IMR-90 (cell line): ENCODE measurements at regions not wholly inside any gene's neighbourhood (a gene's known extent, or its start where the extent isn't known, plus 50 kb on each side); places are given as distances from the start of the nearest gene placed in this dataset.

Experiments used
- ATAC-seq: fragments of 200-7000 bp; cut with Tn5 transposase; 2 replicates; pipeline ENCODE4 v1.9.1; 2020; ENCODE audit warnings: low read depth, mild to moderate bottlenecking, moderate library complexity
- BruUV-seq: library from RNA; stranded (reverse); fragments of 400-500 nt; replicated peaks from 2 replicates; lab custom pipeline; 2021; lab: Mats Ljungman, UMichigan
- CTCF ChIA-PET: fragments of 300-600 bp; formaldehyde crosslinking; extraction: SDS; loops from one replicate; lab custom pipeline; 2021; ENCODE audit warnings: antibody characterized with exemption; lab: Yijun Ruan, JAX
- POLR2A ChIA-PET: fragments of 300-600 bp; sonication (Branson Sonifier 250); formaldehyde crosslinking; loops from one replicate; lab custom pipeline; 2022; ENCODE audit warnings: antibody characterized with exemption; ENCODE audit not compliant: unreplicated experiment; lab: Charles Lee
- DNase-seq: peaks from one replicate; pipeline ENCODE4 v3.0.0; 2013
- H2AFZ ChIP-seq: replicated peaks from 2 replicates; pipeline ENCODE3; 2013; ENCODE audit warnings: low read length, mild to moderate bottlenecking; ENCODE audit not compliant: poor library complexity
- H2AK5ac ChIP-seq: 2 replicates; pipeline ENCODE4 v1.6.1; 2013; ENCODE audit warnings: low read depth, low read length, inconsistent platforms
- H2AK9ac ChIP-seq: replicated peaks from 2 replicates; pipeline ENCODE3; 2013; ENCODE audit warnings: mild to moderate bottlenecking, low read depth, low read length, moderate library complexity; ENCODE audit not compliant: poor library complexity
- H2BK120ac ChIP-seq: 2 replicates; pipeline ENCODE4 v1.6.1; 2013; ENCODE audit warnings: low read depth, low read length, inconsistent platforms
- H2BK15ac ChIP-seq: 3 replicates; pipeline ENCODE4 v1.6.1; 2013; ENCODE audit warnings: low read depth, low read length, inconsistent platforms
- H2BK20ac ChIP-seq: 2 replicates; pipeline ENCODE4 v1.6.1; 2013; ENCODE audit warnings: low read depth, mild to moderate bottlenecking, inconsistent platforms, low read length, moderate library complexity
- H2BK5ac ChIP-seq: 2 replicates; pipeline ENCODE4 v1.6.1; 2013; ENCODE audit warnings: mild to moderate bottlenecking, low read depth, low read length, inconsistent platforms; ENCODE audit not compliant: poor library complexity, severe bottlenecking
- H3K14ac ChIP-seq: replicated peaks from 2 replicates; pipeline ENCODE4 v1.6.1; 2013; ENCODE audit warnings: low read depth, low read length, inconsistent platforms
- H3K18ac ChIP-seq: 2 replicates; pipeline ENCODE4 v1.6.1; 2013; ENCODE audit warnings: low read depth, low read length, control low read depth
- H3K23ac ChIP-seq: 2 replicates; pipeline ENCODE4 v1.6.1; 2013; ENCODE audit warnings: low read depth, low read length, inconsistent platforms
- H3K27ac ChIP-seq: 2 replicates; pipeline ENCODE4 v1.5.1; 2013; ENCODE audit warnings: mild to moderate bottlenecking, control low read depth, low read length; ENCODE audit not compliant: insufficient read depth
- H3K27me3 ChIP-seq: 2 replicates; pipeline ENCODE4 v1.6.1; 2013; ENCODE audit warnings: low read length; ENCODE audit not compliant: control insufficient read depth, insufficient read depth
- H3K36me3 ChIP-seq: 2 replicates; pipeline ENCODE4 v1.6.1; 2013; ENCODE audit warnings: low read length, mixed read lengths; ENCODE audit not compliant: control insufficient read depth, insufficient read depth
- H3K4ac ChIP-seq: 2 replicates; pipeline ENCODE4 v1.6.1; 2013; ENCODE audit warnings: low read depth, low read length, inconsistent platforms
- H3K4me1 ChIP-seq: 2 replicates; pipeline ENCODE4 v1.6.1; 2013; ENCODE audit warnings: low read length, mixed read lengths; ENCODE audit not compliant: control insufficient read depth, insufficient read depth
- H3K4me2 ChIP-seq: 2 replicates; pipeline ENCODE4 v1.6.1; 2013; ENCODE audit warnings: low read depth, mild to moderate bottlenecking, control low read depth, low read length, moderate library complexity
- H3K4me3 ChIP-seq: 2 replicates; pipeline ENCODE4 v1.5.1; 2013; ENCODE audit warnings: low read depth, mild to moderate bottlenecking, control low read depth, low read length, moderate library complexity; ENCODE audit not compliant: insufficient read depth
- H3K56ac ChIP-seq: 2 replicates; pipeline ENCODE4 v1.6.1; 2013; ENCODE audit warnings: low read length, inconsistent platforms; ENCODE audit not compliant: insufficient read depth; ENCODE audit errors: extremely low read depth
- H3K79me1 ChIP-seq, 2 experiments: 2 replicates each; pipeline ENCODE4 v1.6.1; 2013; ENCODE audit warnings: low read length in 2 of 2, inconsistent platforms in 1 of 2, low read depth in 1 of 2
- H3K9ac ChIP-seq: 2 replicates; pipeline ENCODE4 v1.6.1; 2013; ENCODE audit warnings: low read depth, low read length, control low read depth
- H3K9me1 ChIP-seq: 2 replicates; pipeline ENCODE4 v1.6.1; 2013; ENCODE audit warnings: low read length, inconsistent platforms; ENCODE audit not compliant: insufficient read depth
- H3K9me3 ChIP-seq: 2 replicates; pipeline ENCODE4 v1.6.1; 2013; ENCODE audit warnings: low read length; ENCODE audit not compliant: control insufficient read depth, insufficient read depth
- H4K20me1 ChIP-seq: 2 replicates; pipeline ENCODE4 v1.6.1; 2013; ENCODE audit warnings: low read length, inconsistent platforms; ENCODE audit not compliant: insufficient read depth
- H4K5ac ChIP-seq: 2 replicates; pipeline ENCODE4 v1.6.1; 2013; ENCODE audit warnings: mild to moderate bottlenecking, low read depth, low read length, control low read depth
- H4K8ac ChIP-seq, 2 experiments: 2 replicates each; pipeline ENCODE4 v1.6.1; 2013; ENCODE audit warnings: low read depth in 2 of 2, low read length in 2 of 2, control low read depth in 1 of 2, inconsistent platforms in 1 of 2
- H4K91ac ChIP-seq: 2 replicates; pipeline ENCODE4 v1.6.1; 2013; ENCODE audit warnings: low read depth, low read length, inconsistent platforms; ENCODE audit not compliant: insufficient read depth
- BHLHE40 ChIP-seq: fragments of 150-350 bp; IDR thresholded peaks from 2 replicates; pipeline ENCODE4 v1.6.1; 2016; ENCODE audit warnings: mild to moderate bottlenecking, low read depth, low read length
- CEBPB ChIP-seq: IDR thresholded peaks from 2 replicates; pipeline ENCODE4 v1.6.1; 2012; ENCODE audit warnings: low read depth, low read length, improper control_type of control experiment
- CHD1 ChIP-seq: IDR thresholded peaks from 2 replicates; pipeline ENCODE4 v1.6.1; 2012; ENCODE audit warnings: low read depth, low read length, improper control_type of control experiment
- CTCF ChIP-seq: conservative IDR thresholded peaks from 2 replicates; pipeline ENCODE4 v1.5.1; 2012; ENCODE audit warnings: mild to moderate bottlenecking, low read depth, low read length, improper control_type of control experiment
- ELK1 ChIP-seq: fragments of 150-350 bp; IDR thresholded peaks from 2 replicates; pipeline ENCODE4 v1.6.1; 2016; ENCODE audit warnings: low read depth, mild to moderate bottlenecking, low read length, moderate library complexity, borderline replicate concordance
- FOS ChIP-seq: fragments of 150-350 bp; IDR thresholded peaks from 2 replicates; pipeline ENCODE4 v1.6.1; 2016; ENCODE audit warnings: low read depth, low read length
- MAFK ChIP-seq: IDR thresholded peaks from 2 replicates; pipeline ENCODE4 v1.6.1; 2012; ENCODE audit warnings: low read depth, low read length, improper control_type of control experiment
- MAZ ChIP-seq: IDR thresholded peaks from 2 replicates; pipeline ENCODE4 v1.6.1; 2012; ENCODE audit warnings: low read depth, mild to moderate bottlenecking, low read length, improper control_type of control experiment, moderate library complexity, borderline replicate concordance
- MXI1 ChIP-seq: IDR thresholded peaks from 2 replicates; pipeline ENCODE4 v1.6.1; 2012; ENCODE audit warnings: low read depth, mild to moderate bottlenecking, low read length, moderate library complexity, borderline replicate concordance
- NFE2L2 ChIP-seq: fragments of 150-350 bp; IDR thresholded peaks from 2 replicates; pipeline ENCODE4 v1.6.1; 2016; ENCODE audit warnings: low read depth, mild to moderate bottlenecking, low read length
- POLR2A ChIP-seq: IDR thresholded peaks from 2 replicates; pipeline ENCODE4 v1.6.1; 2012; ENCODE audit warnings: mild to moderate bottlenecking, low read depth, low read length
- RAD21 ChIP-seq: IDR thresholded peaks from 2 replicates; pipeline ENCODE4 v1.6.1; 2012; ENCODE audit warnings: low read length, improper control_type of control experiment
- RCOR1 ChIP-seq: IDR thresholded peaks from 2 replicates; pipeline ENCODE4 v1.6.1; 2012; ENCODE audit warnings: mild to moderate bottlenecking, low read length, improper control_type of control experiment; ENCODE audit not compliant: insufficient replicate concordance
- RFX5 ChIP-seq: IDR thresholded peaks from 2 replicates; pipeline ENCODE4 v1.8.0; 2012; ENCODE audit warnings: low read depth, mild to moderate bottlenecking, low read length, moderate library complexity
- SMC3 ChIP-seq: fragments of 150-350 bp; IDR thresholded peaks from 2 replicates; pipeline ENCODE4 v1.6.1; 2016; ENCODE audit warnings: low read depth, mild to moderate bottlenecking, antibody characterized with exemption, low read length, moderate library complexity
- WGBS, 2 experiments: methylation state at CpG; one replicate each; pipeline versions ENCODE4 v1.1.5 to v1.1.7; 2013; ENCODE audit warnings: missing lambda C conversion rate in 2 of 2; ENCODE audit not compliant: insufficient read length in 1 of 2; ENCODE audit errors: extremely low coverage in 2 of 2; 5-methylcytosine and 5-hydroxymethylcytosine counted together
- dilution Hi-C: fragments of 300-500 bp; cut with HindIII; formaldehyde crosslinking; loops from one replicate; pipeline ENCODE4 v1.14.3; 2018; ENCODE audit warnings: low sequenced_read_pairs; ENCODE audit not compliant: unreplicated experiment
- in situ Hi-C: fragments of 300-500 bp; cut with MboI; formaldehyde crosslinking; loops from 3 replicates; pipeline ENCODE4 v1.14.3; 2019; ENCODE audit warnings: low sequenced_read_pairs, inconsistent platforms, mixed read lengths
- intact Hi-C: fragments of 100-400 bp; cut with micrococcal nuclease; formaldehyde crosslinking; loops from 2 replicates; pipeline ENCODE4 v1.10.0; 2022
- TF ChIP-seq, protein P1 (sequence below): fragments of 150-350 bp; IDR thresholded peaks from 2 replicates; pipeline ENCODE4 v1.6.1; 2017; ENCODE audit warnings: mild to moderate bottlenecking, antibody characterized with exemption, low read length, low read depth

- H2AK5ac ChIP-seq = no peak overlapping the region
- ChIA-PET CTCF (no interaction called here), POLR2A (no interaction called here)
- H3K79me1 ChIP-seq = no peaks in the 10 kb centered on the region
- H3K56ac ChIP-seq = no peak overlapping the region
- H3K18ac ChIP-seq = no peak overlapping the region
- H2BK20ac ChIP-seq = no peak overlapping the region
- H3K9me1 ChIP-seq = no peaks in the 10 kb centered on the region
- no CpG with 5 or more reads among the region's 1 CpG for WGBS, 2 experiments
- H3K9me3 ChIP-seq = peaks cover 2% of the 10 kb centered on the region; the same call in 1 of the 2 replicates
- intact Hi-C loops = no loop called here
- no peak overlapping the region for H2BK120ac ChIP-seq
- H2AK9ac ChIP-seq = no peak overlapping the region
- no peak for DNase-seq
- dilution Hi-C loops = no loop called here
- H3K23ac ChIP-seq = no peak overlapping the region
- no peak overlapping the region for H3K4me2 ChIP-seq
- H2BK5ac ChIP-seq = no peak overlapping the region
- in situ Hi-C loops = no loop called here
- TF ChIP-seq, protein P1, sequence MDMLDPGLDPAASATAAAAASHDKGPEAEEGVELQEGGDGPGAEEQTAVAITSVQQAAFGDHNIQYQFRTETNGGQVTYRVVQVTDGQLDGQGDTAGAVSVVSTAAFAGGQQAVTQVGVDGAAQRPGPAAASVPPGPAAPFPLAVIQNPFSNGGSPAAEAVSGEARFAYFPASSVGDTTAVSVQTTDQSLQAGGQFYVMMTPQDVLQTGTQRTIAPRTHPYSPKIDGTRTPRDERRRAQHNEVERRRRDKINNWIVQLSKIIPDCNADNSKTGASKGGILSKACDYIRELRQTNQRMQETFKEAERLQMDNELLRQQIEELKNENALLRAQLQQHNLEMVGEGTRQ = no peak
- no peak for TF ChIP-seq CHD1
- TF ChIP-seq NFE2L2 = no peak
- TF ChIP-seq CEBPB = no peak
- TF ChIP-seq RFX5 = no peak
- no peak for TF ChIP-seq BHLHE40
- no peak for TF ChIP-seq CTCF
- TF ChIP-seq RCOR1 = no peak
- no peak for TF ChIP-seq MAZ
- no peak for TF ChIP-seq FOS
- TF ChIP-seq MAFK = no peak
- TF ChIP-seq ELK1 = no peak
- TF ChIP-seq RAD21 = no peak
- no peak for TF ChIP-seq POLR2A
- no peak for TF ChIP-seq MXI1
- no peak for TF ChIP-seq SMC3
- H3K4ac ChIP-seq = no peak overlapping the region
- H3K14ac ChIP-seq = no peak overlapping the region
- no peak overlapping the region for H3K27ac ChIP-seq
- no peak for ATAC-seq
- no peak overlapping the region for H4K8ac ChIP-seq
- no peak overlapping the region for H2BK15ac ChIP-seq
- H3K4me3 ChIP-seq = no peak overlapping the region
- no peak overlapping the region for H2AFZ ChIP-seq
- H4K5ac ChIP-seq = no peak overlapping the region
- no peaks in the 10 kb centered on the region for H3K36me3 ChIP-seq
- no peaks in the 10 kb centered on the region for H3K4me1 ChIP-seq
- H4K91ac ChIP-seq = no peak overlapping the region
- H3K9ac ChIP-seq = no peak overlapping the region
- no TSS peak for BruUV-seq
- no peaks in the 10 kb centered on the region for H3K27me3 ChIP-seq
- no peaks in the 10 kb centered on the region for H4K20me1 ChIP-seq
These were observed 68.4 kb upstream of the CHRM3 start for GRCh38 chr1:239317948-239318347.
